ENCODE measurements at regions not wholly inside any gene's neighbourhood (a gene's known extent, or its start where the extent isn't known, plus 50 kb on each side); places are given as distances from the start of the nearest gene placed in this dataset.

- Histone ChIP-seq H3K4me3 (no peak overlapping the region), H3K4me1 (replicated peaks in 1 of 2; ENCODE audit: control insufficient read depth in 2 of 2, insufficient read depth in 2 of 2, low read length in 2 of 2) (no peaks in the 10 kb centered on the region), H4K20me1 (replicated peaks; ENCODE audit: control insufficient read depth, insufficient read depth, low read length) (no peaks in the 10 kb centered on the region), H2AFZ (ENCODE audit: low read depth, low read length) (no peak overlapping the region), H3K27ac (ENCODE audit: extremely low read depth, low read depth, low read length) (no peak overlapping the region), H3K9ac (ENCODE audit: insufficient read depth in 1 of 2, low read depth in 2 of 2, low read length in 2 of 2) (no peak overlapping the region), H3K36me3 (ENCODE audit: control insufficient read depth, insufficient read depth, low read length) (no peaks in the 10 kb centered on the region), H3K9me3 (replicated peaks; ENCODE audit: control insufficient read depth, insufficient read depth, low read depth, low read length) (no peaks in the 10 kb centered on the region), H3K79me2 (ENCODE audit: control insufficient read depth, insufficient read depth, low read length) (no peaks in the 10 kb centered on the region), H3K9me1 (ENCODE audit: control insufficient read depth, insufficient read depth, low read length) (no peaks in the 10 kb centered on the region), H3K4me2 (ENCODE audit: insufficient read depth, low read length) (no peak overlapping the region), H3K27me3 (ENCODE audit: control insufficient read depth in 2 of 2, insufficient read depth in 2 of 2, low read length in 2 of 2) (no peaks in the 10 kb centered on the region)
- ChIA-PET CTCF (ENCODE audit: low intra/inter-chr PET ratio) (no interaction called here), POLR2A (interaction anchor here (0.6 kb wide), 1 partner anchor 76 kb away, joined by 3 read pairs; no protein-coding TSS in a partner anchor)
- BruUV-seq (replicated peaks): no TSS peak
- no peak for DNase-seq (ENCODE audit: extremely low read depth in 1 of 4, low spot score in 3 of 4)
- intact Hi-C loops (cut with micrococcal nuclease) (no loop called here), in situ Hi-C loops (cut with MboI) (no loop called here)
- ATAC-seq: no peak
- FAIRE-seq: no peak
- WGBS (ENCODE audit: insufficient coverage, low coverage, missing lambda C conversion rate): 0% methylated on average over 2 of the region's 2 CpGs
- TF ChIP-seq ZBTB1 (CRISPR knock-in tag; IDR thresholded peaks at IDR 0.05; ENCODE audit: borderline replicate concordance, low read depth) (no peak), OTX1 (CRISPR knock-in tag; IDR thresholded peaks at IDR 0.05) (no peak), ETV5 (CRISPR knock-in tag; IDR thresholded peaks at IDR 0.05; ENCODE audit: low read depth) (no peak), HDAC6 (IDR thresholded peaks at IDR 0.05; ENCODE audit: low read depth, low read length) (no peak), FUS (optimal IDR thresholded peaks at IDR 0.05; ENCODE audit: low read depth, low read length) (no peak), PCBP1 (IDR thresholded peaks at IDR 0.05; ENCODE audit: low read depth, low read length, poor library complexity, severe bottlenecking) (no peak), ZBTB2 (IDR thresholded peaks at IDR 0.05) (no peak), ZFPM2 (CRISPR knock-in tag; IDR thresholded peaks at IDR 0.05) (no peak), FOXA3 (CRISPR knock-in tag; conservative IDR thresholded peaks at IDR 0.05 in 1 of 2, IDR thresholded peaks at IDR 0.05 in 1 of 2) (no peak), ZBTB26 (CRISPR knock-in tag; IDR thresholded peaks at IDR 0.05) (no peak), HES1 (IDR thresholded peaks at IDR 0.05; ENCODE audit: low read depth) (no peak), IRF1 (CRISPR knock-in tag; IDR thresholded peaks at IDR 0.05; ENCODE audit: borderline replicate concordance) (no peak), GATA2 (CRISPR knock-in tag; IDR thresholded peaks at IDR 0.05) (no peak), ZBTB5 (IDR thresholded peaks at IDR 0.05) (no peak), TBP (optimal IDR thresholded peaks at IDR 0.05; ENCODE audit: low read depth, low read length) (no peak), SMAD1 (IDR thresholded peaks at IDR 0.05; ENCODE audit: low read depth, low read length, partially characterized antibody) (no peak)
Measured at GRCh38 chr13:68066879-68067513, 836.9 kb upstream of the PCDH9 start.

Measured in K562 (cell line).